HUES6 (cell line): ENCODE measurements at regions not wholly inside any gene's neighbourhood (a gene's known extent, or its start where the extent isn't known, plus 50 kb on each side); places are given as distances from the start of the nearest gene placed in this dataset.

Experiments
- H3K27ac ChIP-seq: 2 replicates; pipeline ENCODE4 v1.7.0; 2013; ENCODE audit warnings: low read depth, mild to moderate bottlenecking, low read length, inconsistent platforms
- H3K27me3 ChIP-seq: 2 replicates; pipeline ENCODE4 v1.6.1; 2013; ENCODE audit warnings: low read length; ENCODE audit not compliant: control insufficient read depth, insufficient read depth
- H3K36me3 ChIP-seq: 2 replicates; pipeline ENCODE4 v1.6.1; 2013; ENCODE audit warnings: low read length; ENCODE audit not compliant: control insufficient read depth, insufficient read depth
- H3K4me1 ChIP-seq: 2 replicates; pipeline ENCODE4 v1.6.1; 2013; ENCODE audit warnings: low read length; ENCODE audit not compliant: control insufficient read depth, insufficient read depth
- H3K4me3 ChIP-seq: 2 replicates; pipeline ENCODE4 v1.5.1; 2013; ENCODE audit warnings: low read depth, low read length
- H3K9ac ChIP-seq: one replicate; pipeline ENCODE4 v1.6.1; 2013; ENCODE audit warnings: mild to moderate bottlenecking, low read length
- H3K9me3 ChIP-seq: 2 replicates; pipeline ENCODE4 v1.6.1; 2013; ENCODE audit warnings: low read depth, low read length; ENCODE audit not compliant: control insufficient read depth, insufficient read depth

GRCh38 chr16:74071996-74072535 lies 224.5 kb upstream of the PSMD7 start:
- no peak overlapping the region for H3K27ac ChIP-seq

GRCh38 chr16:74070237-74070636 lies 226.4 kb upstream of the PSMD7 start:
- H3K27me3 ChIP-seq, result no peaks in the 10 kb centered on the region
- H3K9me3 ChIP-seq, result peaks cover 3% of the 10 kb centered on the region
- H3K9ac ChIP-seq, result no peak overlapping the region
- H3K27ac ChIP-seq, result no peak overlapping the region
- no peaks in the 10 kb centered on the region for H3K36me3 ChIP-seq
- H3K4me3 ChIP-seq, result no peak overlapping the region
- H3K4me1 ChIP-seq, result no peaks in the 10 kb centered on the region

More at GRCh38 chr16:74071996-74072535, 224.5 kb upstream of the PSMD7 start:
- no peak overlapping the region for H3K4me3 ChIP-seq
- no peaks in the 10 kb centered on the region for H3K4me1 ChIP-seq
- no peak overlapping the region for H3K9ac ChIP-seq
- H3K36me3 ChIP-seq, result no peaks in the 10 kb centered on the region
- H3K27me3 ChIP-seq, result no peaks in the 10 kb centered on the region
- H3K9me3 ChIP-seq, result peaks cover 8% of the 10 kb centered on the region

GRCh38 chr16:74064120-74064735 lies 232.4 kb upstream of the PSMD7 start:
- Histone ChIP-seq H3K36me3 (no peaks in the 10 kb centered on the region), H3K4me1 (no peaks in the 10 kb centered on the region), H3K9ac (no peak overlapping the region), H3K27ac (no peak overlapping the region), H3K27me3 (no peaks in the 10 kb centered on the region), H3K9me3 (peaks cover 7% of the 10 kb centered on the region; the same call in 1 of the 2 replicates), H3K4me3 (no peak overlapping the region)

GRCh38 chr16:74053826-74054225 lies 242.8 kb upstream of the PSMD7 start:
- Histone ChIP-seq H3K27ac (no peak overlapping the region), H3K9me3 (peaks cover 24% of the 10 kb centered on the region), H3K4me1 (no peaks in the 10 kb centered on the region), H3K4me3 (no peak overlapping the region), H3K36me3 (no peaks in the 10 kb centered on the region), H3K9ac (no peak overlapping the region), H3K27me3 (no peaks in the 10 kb centered on the region)

- Histone ChIP-seq H3K9ac (no peak overlapping the region), H3K27me3 (no peaks in the 10 kb centered on the region), H3K27ac (no peak overlapping the region)
Measured at GRCh38 chr16:74053312-74053711, 243.3 kb upstream of the PSMD7 start.

GRCh38 chr16:74052016-74052415 lies 244.6 kb upstream of the PSMD7 start:
- Histone ChIP-seq H3K27ac (no peak overlapping the region), H3K36me3 (no peaks in the 10 kb centered on the region), H3K9me3 (peaks cover 16% of the 10 kb centered on the region; the same call in 1 of the 2 replicates), H3K4me1 (no peaks in the 10 kb centered on the region), H3K27me3 (no peaks in the 10 kb centered on the region), H3K4me3 (no peak overlapping the region), H3K9ac (no peak overlapping the region)

More at GRCh38 chr16:74053312-74053711, 243.3 kb upstream of the PSMD7 start:
- Histone ChIP-seq H3K4me1 (no peaks in the 10 kb centered on the region), H3K36me3 (no peaks in the 10 kb centered on the region), H3K9me3 (peaks cover 19% of the 10 kb centered on the region), H3K4me3 (no peak overlapping the region)

- H3K9ac ChIP-seq, result no peak overlapping the region
- no peaks in the 10 kb centered on the region for H3K27me3 ChIP-seq
- no peaks in the 10 kb centered on the region for H3K9me3 ChIP-seq
- no peak overlapping the region for H3K27ac ChIP-seq
- H3K36me3 ChIP-seq, result no peaks in the 10 kb centered on the region
- H3K4me1 ChIP-seq, result no peaks in the 10 kb centered on the region
- no peak overlapping the region for H3K4me3 ChIP-seq
Measured at GRCh38 chr16:74049027-74049426, 247.6 kb upstream of the PSMD7 start.

- H3K36me3 ChIP-seq, result no peaks in the 10 kb centered on the region
- H3K4me3 ChIP-seq, result no peak overlapping the region
- no peaks in the 10 kb centered on the region for H3K4me1 ChIP-seq
- H3K27me3 ChIP-seq, result no peaks in the 10 kb centered on the region
- H3K9ac ChIP-seq, result no peak overlapping the region
- no peaks in the 10 kb centered on the region for H3K9me3 ChIP-seq
- H3K27ac ChIP-seq, result no peak overlapping the region
Measured at GRCh38 chr16:74046524-74046923, 250.1 kb upstream of the PSMD7 start.

GRCh38 chr16:74045513-74045912 lies 251.1 kb upstream of the PSMD7 start:
- Histone ChIP-seq H3K4me1 (no peaks in the 10 kb centered on the region), H3K36me3 (no peaks in the 10 kb centered on the region), H3K27ac (no peak overlapping the region), H3K9me3 (no peaks in the 10 kb centered on the region), H3K27me3 (no peaks in the 10 kb centered on the region), H3K9ac (no peak overlapping the region), H3K4me3 (no peak overlapping the region)

GRCh38 chr16:74035816-74036215 lies 260.8 kb upstream of the PSMD7 start:
- Histone ChIP-seq H3K9ac (no peak overlapping the region), H3K9me3 (no peaks in the 10 kb centered on the region), H3K27ac (no peak overlapping the region), H3K36me3 (no peaks in the 10 kb centered on the region), H3K27me3 (no peaks in the 10 kb centered on the region), H3K4me1 (peaks cover 42% of the 10 kb centered on the region), H3K4me3 (no peak overlapping the region)

GRCh38 chr16:74034862-74035261 lies 261.8 kb upstream of the PSMD7 start:
- H3K27ac ChIP-seq, result no peak overlapping the region
- H3K9me3 ChIP-seq, result no peaks in the 10 kb centered on the region
- no peak overlapping the region for H3K9ac ChIP-seq
- H3K4me1 ChIP-seq, result peaks cover 48% of the 10 kb centered on the region
- H3K4me3 ChIP-seq, result no peak overlapping the region
- H3K36me3 ChIP-seq, result no peaks in the 10 kb centered on the region
- no peaks in the 10 kb centered on the region for H3K27me3 ChIP-seq
